Esophagus squamous epithelium (tissue), 5 donors: ENCODE measurements at regions not wholly inside any gene's neighbourhood (a gene's known extent, or its start where the extent isn't known, plus 50 kb on each side); places are given as distances from the start of the nearest gene placed in this dataset.

Experiments used
- DNase-seq: peaks from one replicate; lab custom pipeline; 2025; lab: John Stamatoyannopoulos, UW
- H3K27ac ChIP-seq, 4 donors: fragments of 200-600 bp; sonication (generic); one replicate each; pipeline ENCODE4 v1.5.1; 2016 to 2019; ENCODE audit warnings: mild to moderate bottlenecking in 1 of 4
- H3K27me3 ChIP-seq, 4 donors: fragments of 200-600 bp; sonication (generic); 1 replicate in 3 of 4; 2 replicates in 1 of 4; pipeline versions ENCODE4 v1.5.1 to v1.6.0; 2017 to 2021; ENCODE audit warnings: antibody characterized with exemption in 1 of 4
- H3K36me3 ChIP-seq, 3 donors: fragments of 200-600 bp; sonication (generic); one replicate each; pipeline ENCODE4 v1.5.1; 2016 to 2019
- H3K4me1 ChIP-seq, 3 donors: fragments of 200-600 bp; sonication (generic); one replicate each; pipeline ENCODE4 v1.5.1; 2017 to 2019
- H3K4me3 ChIP-seq, 4 donors: fragments of 200-600 bp; sonication (generic); 1 replicate in 3 of 4; 2 replicates in 1 of 4; pipeline ENCODE4 v1.5.1; 2016 to 2019; ENCODE audit warnings: mild to moderate bottlenecking in 2 of 4, moderate library complexity in 1 of 4
- H3K9me3 ChIP-seq, 3 donors: fragments of 200-600 bp; sonication (generic); one replicate each; pipeline ENCODE4 v1.5.1; 2016 to 2019
- CTCF ChIP-seq, 6 experiments: fragments of 450-650 bp in 4 of 6; fragments of 200-600 bp in 2 of 6; sonication (generic) in 2 of 6; IDR thresholded peaks; one replicate each; pipeline ENCODE4 v1.5.1; 2016 to 2019; ENCODE audit warnings: antibody characterized with exemption in 6 of 6, mild to moderate bottlenecking in 4 of 6, moderate library complexity in 4 of 6
- POLR2A ChIP-seq, 4 donors: fragments of 450-650 bp; IDR thresholded peaks; one replicate each; pipeline ENCODE4 v1.6.1; 2017; ENCODE audit warnings: antibody characterized with exemption in 4 of 4, mild to moderate bottlenecking in 4 of 4, moderate library complexity in 3 of 4
- WGBS, 2 donors: methylation state at CpG; one replicate each; pipeline ENCODE4 v1.1.5; 2018; 5-methylcytosine and 5-hydroxymethylcytosine counted together
- intact Hi-C: fragments of 100-400 bp; cut with DNase I; formaldehyde crosslinking; loops from one replicate; pipeline ENCODE4 v1.15.0; 2022
- donor health status: DM: yes; HTN: yes; CAD: no.

DNA sequence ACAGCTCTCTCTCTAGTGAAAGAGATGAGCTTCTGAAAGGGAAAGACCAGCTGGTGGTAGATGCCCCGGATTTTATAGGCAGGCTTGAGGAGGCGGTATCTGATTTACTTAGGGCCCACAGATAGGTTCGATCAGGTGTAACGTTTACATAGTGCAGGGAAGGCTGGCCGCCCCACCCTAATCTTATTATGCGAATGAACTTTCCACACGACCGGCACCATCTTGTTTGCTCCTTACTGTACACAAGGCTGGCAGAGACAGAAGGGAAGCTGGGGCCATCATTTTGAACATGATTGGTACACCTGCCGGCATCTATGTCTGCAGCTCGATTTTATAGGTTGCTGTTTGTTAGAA is 212.0 kb upstream of the JARID2 start:
- intact Hi-C loops: no loop called here
- H3K9me3 ChIP-seq: no peaks in the 10 kb centered on the region
- H3K4me1 ChIP-seq: peaks cover 0 to 11% (median 0%) of the 10 kb centered on the region in 3 donors
- no peaks in the 10 kb centered on the region for H3K27me3 ChIP-seq
- DNase-seq: no peak
- no peaks in the 10 kb centered on the region for H3K36me3 ChIP-seq
- TF ChIP-seq CTCF (IDR thresholded peaks at IDR 0.05) (no peak), POLR2A (IDR thresholded peaks at IDR 0.05) (no peak)
- H3K27ac ChIP-seq: no peak overlapping the region
- H3K4me3 ChIP-seq: no peak overlapping the region
- WGBS, 2 donors: 81 to 84% methylated on average over 10 of the region's 10 CpGs

DNA sequence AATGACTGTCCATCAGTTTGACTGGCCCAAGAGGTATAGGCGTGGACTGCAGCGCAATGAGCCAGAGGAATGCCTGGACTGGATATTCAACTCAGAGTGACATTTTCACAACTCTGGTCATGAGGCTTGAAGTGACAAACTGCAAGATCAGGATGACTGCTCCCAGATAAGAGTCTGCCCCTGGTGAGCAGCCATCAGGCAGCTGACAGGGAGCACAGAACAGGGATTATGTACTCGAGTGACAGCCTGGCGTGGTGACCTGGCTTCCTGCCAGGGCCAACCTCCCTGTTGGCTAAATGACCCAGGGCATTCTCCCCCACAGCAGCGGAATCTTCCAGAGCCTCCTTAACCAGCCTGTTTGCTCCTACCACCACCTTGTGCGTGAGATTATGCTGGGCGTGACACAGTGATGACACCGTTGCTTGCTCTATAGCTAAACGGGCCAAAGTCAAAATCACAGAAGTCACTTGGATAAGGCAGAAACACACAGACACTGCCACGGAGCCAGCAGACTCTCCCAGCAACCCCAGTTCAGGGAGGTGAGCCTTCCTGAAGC is 209.1 kb upstream of the JARID2 start:
- TF ChIP-seq POLR2A (IDR thresholded peaks at IDR 0.05) (no peak), CTCF (IDR thresholded peaks at IDR 0.05) (no peak)
- H3K4me1 ChIP-seq: peaks cover 0 to 11% (median 0%) of the 10 kb centered on the region in 3 donors
- no peak overlapping the region for H3K4me3 ChIP-seq
- no peak for DNase-seq
- H3K27ac ChIP-seq: no peak overlapping the region
- WGBS, 2 donors: 39 to 52% methylated on average over 6 to 9 of the region's 10 CpGs
- no peaks in the 10 kb centered on the region for H3K27me3 ChIP-seq
- H3K36me3 ChIP-seq: no peaks in the 10 kb centered on the region
- H3K9me3 ChIP-seq: no peaks in the 10 kb centered on the region
- intact Hi-C loops: no loop called here

GRCh38 chr6:15037253-15037652 is 208.6 kb upstream of the JARID2 start:
- no peak overlapping the region for H3K4me3 ChIP-seq
- H3K36me3 ChIP-seq: no peaks in the 10 kb centered on the region
- H3K9me3 ChIP-seq: no peaks in the 10 kb centered on the region
- intact Hi-C loops: no loop called here
- DNase-seq: no peak
- no peak overlapping the region for H3K27ac ChIP-seq
- no peaks in the 10 kb centered on the region for H3K27me3 ChIP-seq
- H3K4me1 ChIP-seq: peaks cover 0 to 11% (median 0%) of the 10 kb centered on the region in 3 donors
- WGBS, 2 donors: 83 to 86% methylated on average over 4 to 5 of the region's 5 CpGs
- no peak for TF ChIP-seq CTCF (IDR thresholded peaks at IDR 0.05)
- no peak for TF ChIP-seq POLR2A (IDR thresholded peaks at IDR 0.05)

GRCh38 chr6:15038013-15038791 is 207.7 kb upstream of the JARID2 start:
- TF ChIP-seq CTCF (IDR thresholded peaks at IDR 0.05): no peak
- TF ChIP-seq POLR2A (IDR thresholded peaks at IDR 0.05): no peak
- no peak overlapping the region for H3K4me3 ChIP-seq
- H3K27me3 ChIP-seq: no peaks in the 10 kb centered on the region

DNA sequence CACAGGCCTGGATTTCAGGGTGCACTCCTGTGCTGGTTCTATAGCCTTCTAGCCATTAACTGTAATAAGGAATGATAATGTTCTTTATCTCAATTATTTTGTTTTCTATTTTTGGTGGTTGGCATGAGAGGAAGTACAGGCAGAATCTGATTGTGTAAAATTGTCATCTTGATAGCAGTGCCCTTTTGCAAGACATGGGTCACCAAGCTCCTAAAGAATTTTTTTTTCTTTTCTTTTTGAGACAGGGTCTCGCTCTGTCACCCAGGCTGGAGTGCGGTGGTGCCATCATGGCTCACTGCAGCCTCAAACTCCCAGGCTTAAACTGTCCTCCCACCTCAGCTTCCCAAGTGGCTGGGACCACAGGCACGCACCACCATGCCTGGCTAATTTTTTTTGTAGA is 206.7 kb upstream of the JARID2 start:
- WGBS, 2 donors: 90 to 93% methylated on average over 3 of the region's 3 CpGs
- DNase-seq: no peak
- Histone ChIP-seq H3K4me3 (no peak overlapping the region), H3K9me3 (no peaks in the 10 kb centered on the region), H3K4me1 (peaks cover 0 to 11% (median 0%) of the 10 kb centered on the region in 3 donors), H3K27me3 (no peaks in the 10 kb centered on the region), H3K36me3 (no peaks in the 10 kb centered on the region), H3K27ac (no peak overlapping the region)
- intact Hi-C loops: no loop called here
- no peak for TF ChIP-seq CTCF (IDR thresholded peaks at IDR 0.05)
- TF ChIP-seq POLR2A (IDR thresholded peaks at IDR 0.05): no peak

More at GRCh38 chr6:15038013-15038791, 207.7 kb upstream of the JARID2 start:
- peaks cover 0 to 11% (median 0%) of the 10 kb centered on the region in 3 donors for H3K4me1 ChIP-seq
- H3K9me3 ChIP-seq: no peaks in the 10 kb centered on the region
- intact Hi-C loops: no loop called here
- no peak overlapping the region for H3K27ac ChIP-seq
- H3K36me3 ChIP-seq: no peaks in the 10 kb centered on the region
- no peak for DNase-seq
- WGBS, 2 donors: 93 to 95% methylated on average over 11 of the region's 11 CpGs
